ENCODE measurements at regions not wholly inside any gene's neighbourhood (a gene's known extent, or its start where the extent isn't known, plus 50 kb on each side); places are given as distances from the start of the nearest gene placed in this dataset.
"Not testable (repeated sequence)": the region's sequence is repeated elsewhere in the genome, so short reads cannot be mapped to it uniquely, and the experiment has no call there.

- Mint-ChIP-seq H3K9me3 (no peaks in the 10 kb centered on the region), H3K27me3 (no peaks in the 10 kb centered on the region)
These were observed 274.1 kb upstream of the SMIM30 start for GRCh38 chr7:113392421-113392820.

GRCh38 chr7:113389112-113389646 lies 270.8 kb upstream of the SMIM30 start:
- Mint-ChIP-seq H3K4me1 (no peaks in the 10 kb centered on the region), H3K4me3 (no peak overlapping the region), H3K36me3 (no peaks in the 10 kb centered on the region), H3K27me3 (no peaks in the 10 kb centered on the region), H3K27ac (peak overlapping the region; percentile 20), H3K9me3 (no peaks in the 10 kb centered on the region)

More at GRCh38 chr7:113392421-113392820, 274.1 kb upstream of the SMIM30 start:
- Mint-ChIP-seq H3K4me1 (no peaks in the 10 kb centered on the region), H3K4me3 (no peak overlapping the region), H3K27ac (no peak overlapping the region), H3K36me3 (no peaks in the 10 kb centered on the region)

- no peak overlapping the region for H3K27ac Mint-ChIP-seq
- no peaks in the 10 kb centered on the region for H3K36me3 Mint-ChIP-seq
- no peaks in the 10 kb centered on the region for H3K9me3 Mint-ChIP-seq
- no peaks in the 10 kb centered on the region for H3K27me3 Mint-ChIP-seq
- H3K4me1 Mint-ChIP-seq = no peaks in the 10 kb centered on the region
- H3K4me3 Mint-ChIP-seq = no peak overlapping the region
These were observed 265.3 kb upstream of the SMIM30 start for GRCh38 chr7:113383638-113384037.

- Mint-ChIP-seq H3K27me3 (peaks cover 3% of the 10 kb centered on the region), H3K4me3 (no peak overlapping the region), H3K27ac (no peak overlapping the region), H3K4me1 (no peaks in the 10 kb centered on the region), H3K9me3 (no peaks in the 10 kb centered on the region), H3K36me3 (no peaks in the 10 kb centered on the region)
These were observed 261.4 kb upstream of the SMIM30 start for GRCh38 chr7:113379746-113380145.

- Mint-ChIP-seq H3K27ac (no peak overlapping the region), H3K36me3 (no peaks in the 10 kb centered on the region), H3K4me1 (no peaks in the 10 kb centered on the region), H3K9me3 (no peaks in the 10 kb centered on the region), H3K27me3 (peaks cover 3% of the 10 kb centered on the region), H3K4me3 (no peak overlapping the region)
These were observed 256.6 kb upstream of the SMIM30 start for GRCh38 chr7:113374955-113375354.

GRCh38 chr7:113373863-113374262 lies 255.5 kb upstream of the SMIM30 start:
- Mint-ChIP-seq H3K4me3 (no peak overlapping the region), H3K36me3 (no peaks in the 10 kb centered on the region), H3K4me1 (no peaks in the 10 kb centered on the region), H3K27me3 (peaks cover 3% of the 10 kb centered on the region), H3K27ac (no peak overlapping the region), H3K9me3 (no peaks in the 10 kb centered on the region)

GRCh38 chr7:113371416-113372043 lies 253.2 kb upstream of the SMIM30 start:
- H3K27ac Mint-ChIP-seq = no peak overlapping the region
- no peak overlapping the region for H3K4me3 Mint-ChIP-seq
- H3K4me1 Mint-ChIP-seq = no peaks in the 10 kb centered on the region
- no peaks in the 10 kb centered on the region for H3K9me3 Mint-ChIP-seq
- H3K36me3 Mint-ChIP-seq = no peaks in the 10 kb centered on the region
- H3K27me3 Mint-ChIP-seq = peaks cover 3% of the 10 kb centered on the region

- H3K4me1 Mint-ChIP-seq = no peaks in the 10 kb centered on the region
- peaks cover under 1% of the 10 kb centered on the region for H3K27me3 Mint-ChIP-seq
- H3K4me3 Mint-ChIP-seq = no peak overlapping the region
- H3K27ac Mint-ChIP-seq = no peak overlapping the region
- no peaks in the 10 kb centered on the region for H3K36me3 Mint-ChIP-seq
- no peaks in the 10 kb centered on the region for H3K9me3 Mint-ChIP-seq
These were observed 252.6 kb upstream of the SMIM30 start for GRCh38 chr7:113370910-113371309.

GRCh38 chr7:113368256-113368655 lies 249.9 kb upstream of the SMIM30 start:
- H3K4me1 Mint-ChIP-seq = no peaks in the 10 kb centered on the region

GRCh38 chr7:113367041-113367586 lies 248.8 kb upstream of the SMIM30 start:
- peaks cover 5% of the 10 kb centered on the region for H3K9me3 Mint-ChIP-seq
- H3K27me3 Mint-ChIP-seq = no peaks in the 10 kb centered on the region
- H3K27ac Mint-ChIP-seq = no peak overlapping the region
- no peaks in the 10 kb centered on the region for H3K4me1 Mint-ChIP-seq
- no peaks in the 10 kb centered on the region for H3K36me3 Mint-ChIP-seq
- no peak overlapping the region for H3K4me3 Mint-ChIP-seq

More at GRCh38 chr7:113368256-113368655, 249.9 kb upstream of the SMIM30 start:
- H3K4me3 Mint-ChIP-seq = no peak overlapping the region
- H3K36me3 Mint-ChIP-seq = no peaks in the 10 kb centered on the region
- H3K27ac Mint-ChIP-seq = no peak overlapping the region
- H3K27me3 Mint-ChIP-seq = no peaks in the 10 kb centered on the region
- peaks cover 5% of the 10 kb centered on the region for H3K9me3 Mint-ChIP-seq

GRCh38 chr7:113366122-113366521 lies 247.8 kb upstream of the SMIM30 start:
- Mint-ChIP-seq H3K4me1 (no peaks in the 10 kb centered on the region), H3K9me3 (peaks cover 5% of the 10 kb centered on the region), H3K4me3 (no peak overlapping the region), H3K27me3 (no peaks in the 10 kb centered on the region), H3K36me3 (no peaks in the 10 kb centered on the region), H3K27ac (no peak overlapping the region)

- Mint-ChIP-seq H3K4me1 (no peaks in the 10 kb centered on the region), H3K27ac (no peak overlapping the region), H3K9me3 (no peaks in the 10 kb centered on the region), H3K4me3 (no peak overlapping the region), H3K27me3 (no peaks in the 10 kb centered on the region), H3K36me3 (no peaks in the 10 kb centered on the region)
These were observed 231.0 kb upstream of the SMIM30 start for GRCh38 chr7:113349339-113349738.

- Mint-ChIP-seq H3K4me3 (no peak overlapping the region), H3K9me3 (no peaks in the 10 kb centered on the region), H3K27me3 (no peaks in the 10 kb centered on the region), H3K36me3 (no peaks in the 10 kb centered on the region), H3K27ac (no peak overlapping the region), H3K4me1 (no peaks in the 10 kb centered on the region)
These were observed 221.3 kb upstream of the SMIM30 start for GRCh38 chr7:113339661-113340060.

- no peak overlapping the region for H3K27ac Mint-ChIP-seq
- H3K9me3 Mint-ChIP-seq = no peaks in the 10 kb centered on the region
- no peaks in the 10 kb centered on the region for H3K36me3 Mint-ChIP-seq
- H3K27me3 Mint-ChIP-seq = no peaks in the 10 kb centered on the region
- no peaks in the 10 kb centered on the region for H3K4me1 Mint-ChIP-seq
- H3K4me3 Mint-ChIP-seq = no peak overlapping the region
These were observed 219.8 kb upstream of the SMIM30 start for GRCh38 chr7:113338071-113338696.

GRCh38 chr7:113336838-113337237 lies 218.5 kb upstream of the SMIM30 start:
- H3K36me3 Mint-ChIP-seq, H3K9me3 Mint-ChIP-seq, H3K4me1 Mint-ChIP-seq, H3K4me3 Mint-ChIP-seq, H3K27ac Mint-ChIP-seq, H3K27me3 Mint-ChIP-seq: not testable (repeated sequence)

- H3K4me1 Mint-ChIP-seq = no peaks in the 10 kb centered on the region
- no peak overlapping the region for H3K27ac Mint-ChIP-seq
- no peaks in the 10 kb centered on the region for H3K36me3 Mint-ChIP-seq
- no peaks in the 10 kb centered on the region for H3K9me3 Mint-ChIP-seq
- no peaks in the 10 kb centered on the region for H3K27me3 Mint-ChIP-seq
- H3K4me3 Mint-ChIP-seq = no peak overlapping the region
These were observed 213.0 kb upstream of the SMIM30 start for GRCh38 chr7:113331155-113331898.

Data from activated naive CD4-positive, alpha-beta T cell treated with anti-CD3 and anti-CD28 coated beads, Interleukin-2, amount 50 U/mL, for 24 hours (primary cell).